Astrocyte (in vitro differentiated cells and primary cell): ENCODE measurements at regions not wholly inside any gene's neighbourhood (a gene's known extent, or its start where the extent isn't known, plus 50 kb on each side); places are given as distances from the start of the nearest gene placed in this dataset.

ENCODE experiments used
- DNase-seq: peaks from one replicate; pipeline ENCODE4 v3.0.0-alpha.2; 2010; ENCODE audit warnings: low read depth
- FAIRE-seq: peaks from 2 replicates; lab custom pipeline; 2011; peaks lifted over from hg19 to GRCh38; lab: Jason Lieb, UNC
- H2AFZ ChIP-seq: 2 replicates; pipeline ENCODE4 v1.6.0; 2012; ENCODE audit warnings: low read depth, low read length, inconsistent platforms
- H3K27ac ChIP-seq: 2 replicates; pipeline ENCODE4 v1.5.1; 2011; ENCODE audit warnings: low read depth, low read length, inconsistent platforms
- H3K27me3 ChIP-seq: 2 replicates; pipeline ENCODE4 v1.6.0; 2011; ENCODE audit warnings: low read length, inconsistent platforms; ENCODE audit not compliant: insufficient read depth
- H3K36me3 ChIP-seq: 2 replicates; pipeline ENCODE4 v1.5.1; 2011; ENCODE audit warnings: low read length, inconsistent platforms; ENCODE audit not compliant: insufficient read depth
- H3K4me1 ChIP-seq: 2 replicates; pipeline ENCODE4 v1.5.1; 2011; ENCODE audit warnings: low read length, inconsistent platforms; ENCODE audit not compliant: insufficient read depth
- H3K4me2 ChIP-seq: 2 replicates; pipeline ENCODE4 v1.6.0; 2012; ENCODE audit warnings: low read length, inconsistent platforms
- H3K4me3 ChIP-seq: 2 replicates; pipeline ENCODE4 v1.5.1; 2011; ENCODE audit warnings: low read depth, mild to moderate bottlenecking, low read length, inconsistent platforms; ENCODE audit not compliant: insufficient read depth
- H3K79me2 ChIP-seq: 2 replicates; pipeline ENCODE4 v1.6.0; 2012; ENCODE audit warnings: mild to moderate bottlenecking, low read length, inconsistent platforms; ENCODE audit not compliant: insufficient read depth
- H3K9ac ChIP-seq: 2 replicates; pipeline ENCODE4 v1.6.0; 2012; ENCODE audit warnings: mild to moderate bottlenecking, low read length, inconsistent platforms
- H3K9me3 ChIP-seq: 2 replicates; pipeline ENCODE4 v1.5.1; 2012; ENCODE audit warnings: low read depth, mild to moderate bottlenecking, low read length, inconsistent platforms; ENCODE audit not compliant: insufficient read depth
- H4K20me1 ChIP-seq: 2 replicates; pipeline ENCODE4 v1.6.0; 2012; ENCODE audit warnings: low read length, inconsistent platforms; ENCODE audit not compliant: insufficient read depth
- H3K27ac Mint-ChIP-seq: one replicate; pipeline ENCODE4 v1.8.0; 2021; ENCODE audit warnings: mild to moderate bottlenecking, mixed read lengths; ENCODE audit not compliant: unreplicated experiment
- H3K27me3 Mint-ChIP-seq: one replicate; pipeline ENCODE4 v1.8.0; 2021; ENCODE audit warnings: low read depth, mixed read lengths; ENCODE audit not compliant: unreplicated experiment
- H3K36me3 Mint-ChIP-seq: one replicate; pipeline ENCODE4 v1.8.0; 2021; ENCODE audit warnings: low read depth, mixed read lengths; ENCODE audit not compliant: unreplicated experiment
- H3K4me1 Mint-ChIP-seq: one replicate; pipeline ENCODE4 v1.8.0; 2021; ENCODE audit warnings: low read depth, mixed read lengths; ENCODE audit not compliant: unreplicated experiment
- H3K4me3 Mint-ChIP-seq: one replicate; pipeline ENCODE4 v1.8.0; 2021; ENCODE audit warnings: mild to moderate bottlenecking, moderate library complexity, mixed read lengths; ENCODE audit not compliant: unreplicated experiment
- H3K9me3 Mint-ChIP-seq: one replicate; pipeline ENCODE4 v1.8.0; 2021; ENCODE audit warnings: mild to moderate bottlenecking, mixed read lengths; ENCODE audit not compliant: unreplicated experiment
- EZH2 ChIP-seq: IDR thresholded peaks from 2 replicates; pipeline ENCODE4 v1.6.1; 2012; ENCODE audit warnings: mild to moderate bottlenecking, low read length, inconsistent platforms; ENCODE audit not compliant: insufficient read depth
- TF ChIP-seq, protein P1 (sequence below): IDR thresholded peaks from 2 replicates; pipeline ENCODE4 v1.5.1; 2011; ENCODE audit warnings: low read depth, mild to moderate bottlenecking, inconsistent platforms, low read length, moderate library complexity; ENCODE audit not compliant: insufficient read depth

DNA sequence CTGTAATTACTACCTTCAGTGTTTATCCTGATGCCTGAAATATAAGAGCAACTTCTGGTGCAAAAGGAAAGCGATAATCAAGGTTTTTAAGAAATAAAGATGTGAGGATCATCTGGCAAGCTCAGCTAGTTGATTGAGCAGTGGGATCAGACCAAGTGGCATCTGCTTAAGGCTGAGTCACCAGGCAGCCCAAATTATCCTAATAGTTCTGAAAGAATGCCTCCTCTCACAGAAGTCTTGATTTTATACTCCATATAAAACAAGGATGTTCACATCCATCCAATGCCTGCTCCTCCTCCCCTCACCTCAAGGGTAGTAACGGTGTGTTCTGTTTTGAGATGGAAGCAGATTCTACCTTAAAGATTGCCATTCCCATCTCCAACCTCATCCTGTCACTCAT, 134.5 kb upstream of the RASGEF1B start:
- Histone ChIP-seq H2AFZ (no peak overlapping the region), H3K4me2 (no peak overlapping the region), H3K9ac (no peak overlapping the region), H3K27me3 (no peaks in the 10 kb centered on the region), H3K79me2 (no peaks in the 10 kb centered on the region), H3K4me1 (no peaks in the 10 kb centered on the region), H3K9me3 (no peaks in the 10 kb centered on the region), H4K20me1 (no peaks in the 10 kb centered on the region), H3K4me3 (no peak overlapping the region), H3K36me3 (no peaks in the 10 kb centered on the region), H3K27ac (no peak overlapping the region)
- no peak overlapping the region for H3K4me3 Mint-ChIP-seq
- no peaks in the 10 kb centered on the region for H3K27me3 Mint-ChIP-seq
- no peaks in the 10 kb centered on the region for H3K36me3 Mint-ChIP-seq
- TF ChIP-seq EZH2 = no peak
- TF ChIP-seq, protein P1, sequence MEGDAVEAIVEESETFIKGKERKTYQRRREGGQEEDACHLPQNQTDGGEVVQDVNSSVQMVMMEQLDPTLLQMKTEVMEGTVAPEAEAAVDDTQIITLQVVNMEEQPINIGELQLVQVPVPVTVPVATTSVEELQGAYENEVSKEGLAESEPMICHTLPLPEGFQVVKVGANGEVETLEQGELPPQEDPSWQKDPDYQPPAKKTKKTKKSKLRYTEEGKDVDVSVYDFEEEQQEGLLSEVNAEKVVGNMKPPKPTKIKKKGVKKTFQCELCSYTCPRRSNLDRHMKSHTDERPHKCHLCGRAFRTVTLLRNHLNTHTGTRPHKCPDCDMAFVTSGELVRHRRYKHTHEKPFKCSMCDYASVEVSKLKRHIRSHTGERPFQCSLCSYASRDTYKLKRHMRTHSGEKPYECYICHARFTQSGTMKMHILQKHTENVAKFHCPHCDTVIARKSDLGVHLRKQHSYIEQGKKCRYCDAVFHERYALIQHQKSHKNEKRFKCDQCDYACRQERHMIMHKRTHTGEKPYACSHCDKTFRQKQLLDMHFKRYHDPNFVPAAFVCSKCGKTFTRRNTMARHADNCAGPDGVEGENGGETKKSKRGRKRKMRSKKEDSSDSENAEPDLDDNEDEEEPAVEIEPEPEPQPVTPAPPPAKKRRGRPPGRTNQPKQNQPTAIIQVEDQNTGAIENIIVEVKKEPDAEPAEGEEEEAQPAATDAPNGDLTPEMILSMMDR = no peak
- DNase-seq (no peak), FAIRE-seq (no peak)
- H3K4me1 Mint-ChIP-seq = peaks cover 8% of the 10 kb centered on the region
- H3K27ac Mint-ChIP-seq = no peak overlapping the region
- no peaks in the 10 kb centered on the region for H3K9me3 Mint-ChIP-seq

DNA sequence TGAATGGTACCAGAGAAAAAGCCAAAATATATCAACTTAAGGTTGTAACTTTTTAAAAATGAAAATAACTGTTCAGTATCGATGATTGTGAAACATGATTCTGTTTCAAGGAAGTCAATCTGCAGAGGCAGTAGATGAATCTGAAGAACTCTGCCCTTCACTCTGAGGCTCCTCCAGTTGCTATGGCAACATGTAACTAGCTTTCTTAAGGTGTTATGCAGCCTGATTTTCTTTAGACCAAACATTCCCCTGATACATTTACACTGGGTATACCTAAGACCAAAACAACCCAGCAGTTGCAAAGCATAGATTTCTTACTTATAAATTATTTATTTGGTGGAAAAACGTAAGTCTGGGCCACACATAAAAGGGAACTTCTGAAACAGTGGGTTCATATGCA, 133.6 kb upstream of the RASGEF1B start:
- Histone ChIP-seq H3K27me3 (no peaks in the 10 kb centered on the region), H2AFZ (no peak overlapping the region), H3K4me1 (no peaks in the 10 kb centered on the region), H3K4me3 (no peak overlapping the region), H4K20me1 (no peaks in the 10 kb centered on the region), H3K36me3 (no peaks in the 10 kb centered on the region), H3K9ac (no peak overlapping the region), H3K4me2 (no peak overlapping the region), H3K79me2 (no peaks in the 10 kb centered on the region), H3K9me3 (no peaks in the 10 kb centered on the region), H3K27ac (no peak overlapping the region)
- DNase-seq = no peak
- TF ChIP-seq, protein P1 = no peak
- TF ChIP-seq EZH2 = no peak
- no peaks in the 10 kb centered on the region for H3K27me3 Mint-ChIP-seq
- no peak overlapping the region for H3K4me3 Mint-ChIP-seq
- no peak overlapping the region for H3K27ac Mint-ChIP-seq
- no peaks in the 10 kb centered on the region for H3K36me3 Mint-ChIP-seq
- no peak for FAIRE-seq
- peaks cover 8% of the 10 kb centered on the region for H3K4me1 Mint-ChIP-seq
- no peaks in the 10 kb centered on the region for H3K9me3 Mint-ChIP-seq

DNA sequence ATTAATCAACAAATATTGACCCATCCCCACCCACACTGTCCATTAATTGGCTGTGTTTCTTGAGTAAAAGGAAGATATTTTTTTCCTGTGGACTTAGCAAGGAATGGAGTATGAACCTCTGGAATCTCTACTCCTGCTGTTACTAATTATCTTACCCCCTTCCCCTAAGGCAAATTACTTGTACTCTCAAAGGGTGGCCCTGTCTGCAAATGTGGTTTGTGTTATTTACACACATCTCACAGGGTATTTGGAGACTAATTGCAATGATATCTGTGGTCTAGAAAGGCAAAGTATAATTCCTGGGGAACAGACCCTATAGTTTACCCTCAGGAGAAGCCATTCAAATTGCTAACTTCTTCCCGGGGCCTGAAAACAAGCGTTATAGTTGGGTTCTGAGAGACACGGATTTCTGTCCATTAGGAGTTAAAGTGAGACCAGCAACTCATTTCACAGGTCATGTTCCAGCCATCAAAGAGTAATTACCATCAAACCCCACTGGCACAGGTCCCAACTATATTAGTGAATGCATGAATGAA, 133.0 kb upstream of the RASGEF1B start:
- H3K4me2 ChIP-seq = no peak overlapping the region
- H3K4me1 ChIP-seq = no peaks in the 10 kb centered on the region
- H2AFZ ChIP-seq = no peak overlapping the region
- no peak overlapping the region for H3K9ac ChIP-seq
- Mint-ChIP-seq H3K4me3 (no peak overlapping the region), H3K4me1 (peaks cover 8% of the 10 kb centered on the region), H3K36me3 (no peaks in the 10 kb centered on the region), H3K9me3 (no peaks in the 10 kb centered on the region), H3K27ac (no peak overlapping the region), H3K27me3 (no peaks in the 10 kb centered on the region)
- no peaks in the 10 kb centered on the region for H3K36me3 ChIP-seq
- no peaks in the 10 kb centered on the region for H4K20me1 ChIP-seq
- TF ChIP-seq EZH2 = no peak
- TF ChIP-seq, protein P1 = no peak
- DNase-seq = no peak
- no peak overlapping the region for H3K4me3 ChIP-seq
- FAIRE-seq = no peak
- no peaks in the 10 kb centered on the region for H3K27me3 ChIP-seq
- no peak overlapping the region for H3K27ac ChIP-seq
- H3K9me3 ChIP-seq = no peaks in the 10 kb centered on the region
- H3K79me2 ChIP-seq = no peaks in the 10 kb centered on the region
